COLO829 (cell line): ENCODE measurements at regions not wholly inside any gene's neighbourhood (a gene's known extent, or its start where the extent isn't known, plus 50 kb on each side); places are given as distances from the start of the nearest gene placed in this dataset.
"Not testable (repeated sequence)": the region's sequence is repeated elsewhere in the genome, so short reads cannot be mapped to it uniquely, and the experiment has no call there.

Experiments
- DNase-seq: peaks from one replicate; pipeline ENCODE4 v3.0.0; 2012; ENCODE audit warnings: low spot score

DNA sequence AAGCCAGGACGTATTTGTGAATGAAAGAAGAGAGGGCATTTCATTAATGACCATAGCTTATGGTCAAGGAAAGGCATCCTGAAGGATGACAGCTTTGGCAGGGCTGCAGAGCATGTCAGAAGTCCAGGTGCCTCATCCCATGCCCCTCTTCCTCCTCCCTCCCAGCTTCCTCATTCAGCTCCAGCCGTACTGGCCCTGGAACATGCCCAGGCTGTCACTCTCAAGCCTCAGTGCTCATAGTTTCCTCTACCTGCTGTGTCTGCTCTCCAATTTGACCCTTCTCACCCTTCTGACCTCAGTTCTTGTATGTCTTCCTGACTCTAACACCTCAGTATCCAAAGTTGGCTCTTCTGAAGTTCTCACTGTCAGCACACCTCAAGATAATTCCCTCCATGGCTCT is 695.8 kb upstream of the HS6ST1 start:
- no peak for DNase-seq

DNA sequence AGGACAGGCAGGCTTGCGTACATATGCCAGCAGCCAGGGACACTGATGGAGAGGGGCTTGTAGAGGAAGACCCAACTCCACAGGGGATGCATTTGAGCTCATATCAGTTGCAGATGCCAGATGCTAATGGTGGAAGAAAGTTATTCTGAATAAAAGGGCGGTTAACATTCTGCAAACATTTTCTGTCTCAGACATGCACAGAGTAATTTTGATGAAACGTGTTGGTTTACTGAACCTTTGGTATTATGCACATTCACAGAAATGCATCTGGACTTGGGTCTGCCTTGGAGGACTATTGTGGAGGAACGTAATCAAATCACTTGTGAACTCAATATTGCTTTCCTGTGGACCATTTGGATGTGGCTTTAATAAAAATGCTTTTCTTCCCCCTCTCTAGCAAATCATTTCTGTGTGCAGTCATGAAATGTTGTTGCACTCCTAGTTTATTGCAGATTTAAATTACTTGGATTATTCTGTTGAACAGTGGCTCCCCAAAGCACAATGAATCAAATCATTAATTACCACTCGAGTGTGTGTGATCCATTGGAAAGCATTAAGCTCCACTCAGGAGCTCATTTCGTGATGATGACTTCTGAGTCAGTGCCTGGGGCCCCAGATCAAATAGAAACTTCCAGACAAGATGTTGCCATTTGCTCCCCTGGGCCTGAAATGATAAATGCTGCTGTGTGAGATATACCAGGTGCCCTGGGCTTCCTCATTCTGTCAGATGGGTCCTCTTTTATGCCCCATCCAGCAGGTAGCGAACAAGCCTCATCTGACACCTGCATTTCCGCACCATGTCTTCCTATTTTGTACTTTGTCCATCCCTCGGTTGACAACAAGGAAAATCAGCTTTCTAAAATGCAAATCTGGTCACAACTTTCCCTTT is 697.0 kb upstream of the HS6ST1 start:
- DNase-seq, result no peak

DNA sequence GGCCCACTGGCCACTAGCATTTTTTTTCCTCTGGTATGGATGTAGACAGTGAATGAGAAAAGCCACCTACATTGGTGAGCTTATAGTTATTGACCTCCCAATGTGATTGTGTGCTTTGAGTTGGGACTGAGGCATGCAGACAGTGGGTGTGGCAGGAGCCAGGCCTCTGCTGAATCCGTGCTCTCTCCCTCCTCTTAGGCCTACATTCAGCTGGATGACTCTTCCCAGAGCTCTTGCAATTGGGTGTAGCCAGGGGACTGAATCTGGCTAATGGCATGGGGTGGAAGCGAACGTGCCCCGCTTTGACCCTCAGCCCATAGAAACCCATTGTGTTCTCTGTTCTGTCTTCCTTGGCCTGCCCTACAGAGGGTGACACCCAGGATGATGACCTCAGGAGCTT is 698.3 kb upstream of the HS6ST1 start:
- DNase-seq, result no peak

DNA sequence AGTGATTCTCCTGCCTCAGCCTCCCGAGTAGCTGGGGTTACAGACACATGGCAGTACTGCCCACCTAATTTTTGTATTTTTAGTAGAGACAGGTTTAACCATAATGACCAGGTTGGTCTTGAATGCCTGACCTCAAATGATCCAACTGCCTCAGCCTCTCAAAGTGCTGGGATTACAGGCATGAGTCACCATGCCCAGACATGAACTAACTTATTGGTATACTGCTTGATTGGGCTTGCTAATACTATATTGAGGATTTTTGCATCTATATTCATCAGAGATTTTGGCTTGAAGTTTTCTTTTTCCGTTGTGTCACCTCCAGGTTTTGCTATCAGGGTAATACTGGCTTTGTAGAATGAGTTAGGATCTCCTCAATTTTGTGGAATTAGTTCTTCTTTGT is 706.1 kb upstream of the HS6ST1 start:
- DNase-seq, result no peak

DNA sequence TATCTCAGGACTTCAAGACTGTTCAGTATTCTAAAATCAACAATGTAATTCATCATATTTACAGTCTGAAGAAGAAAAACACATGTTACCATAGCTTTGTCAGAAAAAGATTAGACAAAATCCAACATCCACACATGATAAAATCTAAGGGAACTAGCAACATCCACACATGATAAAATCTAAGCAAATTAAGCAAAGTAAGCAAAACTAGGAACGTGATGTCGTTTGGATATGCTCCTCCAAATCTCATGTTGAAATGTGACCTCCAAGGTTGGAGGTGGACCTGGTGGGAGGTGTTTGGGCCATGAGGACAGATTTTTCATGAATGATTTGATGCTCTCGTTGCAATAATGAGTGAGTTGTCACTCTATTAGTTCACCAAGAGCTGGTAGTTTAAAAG is 717.3 kb upstream of the HS6ST1 start:
- no peak for DNase-seq

DNA sequence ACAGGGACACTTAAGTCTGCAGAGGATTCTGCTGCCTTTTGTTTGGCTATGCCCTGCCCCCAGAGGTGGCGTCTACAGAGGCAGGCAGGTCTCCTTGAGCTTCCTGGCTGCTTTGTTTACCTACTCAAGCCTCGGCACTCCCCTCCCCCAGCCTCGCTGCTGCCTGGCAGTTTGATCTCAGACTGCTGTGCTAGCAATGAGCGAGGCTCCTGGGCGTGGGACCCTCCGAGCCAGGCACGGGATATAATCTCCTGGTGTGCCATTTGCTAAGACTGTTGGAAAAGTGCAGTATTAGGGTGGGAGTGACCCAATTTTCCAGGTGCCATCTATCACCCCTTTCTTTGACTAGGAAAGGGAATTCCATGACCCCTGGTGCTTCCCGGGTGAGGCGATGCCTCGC is 725.0 kb upstream of the HS6ST1 start:
- DNase-seq, result not testable (repeated sequence)

DNA sequence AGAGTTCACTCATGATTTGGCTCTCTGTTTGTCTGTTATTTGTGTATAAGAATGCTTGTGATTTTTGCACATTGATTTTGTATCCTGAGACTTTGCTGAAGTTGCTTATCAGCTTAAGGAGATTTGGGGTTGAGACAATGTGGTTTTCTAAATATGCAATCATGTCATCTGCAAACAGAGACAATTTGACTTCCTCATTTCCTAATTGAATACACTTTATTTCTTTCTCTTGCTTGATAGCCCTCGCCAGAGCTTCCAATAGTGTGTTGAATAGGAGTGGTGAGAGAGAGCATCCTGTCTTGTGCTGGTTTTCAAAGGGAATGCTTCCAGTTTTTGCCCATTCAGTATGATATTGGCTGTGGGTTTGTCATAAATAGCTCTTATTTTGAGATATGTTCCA is 727.8 kb upstream of the HS6ST1 start:
- not testable (repeated sequence) for DNase-seq

DNA sequence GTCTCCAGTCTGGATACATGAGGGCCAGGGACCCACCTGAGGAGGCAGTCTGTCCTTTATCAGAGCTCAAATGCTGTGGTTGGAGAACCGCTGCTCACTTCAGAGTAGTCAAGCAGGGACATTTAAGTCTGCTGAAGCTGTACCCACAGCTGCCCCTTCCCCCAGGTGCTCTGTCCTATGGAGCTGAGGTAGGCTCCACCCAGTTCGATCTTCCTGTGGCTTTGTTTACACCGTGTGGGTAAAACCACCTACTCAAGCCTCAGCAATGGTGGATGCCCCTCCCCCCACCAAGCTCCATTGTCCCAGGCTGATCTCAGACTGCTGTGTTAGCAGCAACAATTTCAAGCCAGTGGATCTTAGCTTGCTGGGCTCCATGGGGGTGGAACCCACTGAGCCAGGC is 731.4 kb upstream of the HS6ST1 start:
- DNase-seq, result no peak

DNA sequence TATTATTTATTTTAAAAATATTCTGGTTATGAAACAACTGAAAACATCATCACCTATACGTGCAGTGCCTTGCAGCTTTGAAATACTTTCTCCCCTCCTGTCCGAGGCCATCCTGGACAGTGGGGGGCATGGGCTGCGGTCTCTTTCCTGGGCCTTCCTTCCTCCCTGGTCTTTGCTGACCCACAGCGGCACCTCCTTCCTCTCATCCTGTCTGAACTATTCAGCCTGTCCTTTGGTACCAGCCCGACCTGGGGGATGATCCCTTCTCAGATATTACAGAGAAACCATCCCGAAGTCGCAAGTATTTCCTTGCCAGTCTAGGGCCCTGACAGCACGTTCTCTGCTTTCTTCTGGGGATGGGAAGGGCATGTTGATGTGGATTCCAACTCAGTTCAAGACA is 736.6 kb upstream of the HS6ST1 start:
- no peak for DNase-seq

DNA sequence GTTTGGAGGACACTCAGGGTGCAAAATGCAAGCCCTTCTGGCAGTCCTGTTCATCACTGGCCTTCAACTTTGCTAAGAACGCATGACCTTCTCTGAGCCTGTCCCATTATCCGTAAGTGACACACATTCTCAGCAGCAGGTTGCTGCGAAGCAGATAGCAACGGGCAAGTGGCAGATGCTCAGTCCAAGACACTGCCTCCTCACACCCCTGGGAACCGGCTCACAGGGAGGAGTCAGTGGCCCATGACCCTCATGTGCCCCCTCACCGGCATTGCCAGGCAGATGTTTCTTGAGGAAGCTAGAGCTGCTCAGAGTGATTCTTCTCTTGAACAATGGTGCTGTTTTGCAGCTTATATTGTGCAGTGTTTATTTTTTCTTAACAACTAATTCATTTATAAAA is 737.2 kb upstream of the HS6ST1 start:
- no peak for DNase-seq

DNA sequence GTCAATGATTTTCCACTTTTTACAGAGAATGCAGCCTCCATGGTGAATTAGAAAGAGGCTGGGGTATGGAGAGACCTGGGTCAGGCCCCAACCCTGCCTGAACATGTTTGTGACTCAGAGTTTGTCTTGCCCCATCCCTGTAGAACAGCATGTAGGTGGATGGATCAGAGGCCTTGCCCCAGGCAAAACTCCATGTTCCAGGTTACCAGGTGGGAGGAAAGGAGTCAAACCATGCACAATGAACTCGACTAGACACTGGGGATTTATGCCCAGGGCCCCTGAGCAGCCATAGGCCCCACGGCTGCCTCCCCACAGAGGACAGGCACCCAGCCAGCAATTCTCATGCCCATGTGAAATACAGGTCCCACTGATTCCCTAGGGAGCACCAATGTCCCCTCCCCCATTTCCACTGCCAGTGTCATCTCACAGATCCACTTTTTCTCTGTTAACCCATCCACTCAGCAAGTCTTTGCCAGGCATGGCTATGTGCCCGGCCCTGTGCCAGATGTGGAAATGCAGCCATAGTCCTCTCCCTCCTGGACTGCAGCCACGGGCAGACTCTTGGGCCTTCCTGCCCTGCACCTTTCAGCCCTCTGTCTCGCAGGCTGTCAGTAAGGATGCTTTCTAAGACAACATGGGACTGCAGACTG is 737.8 kb upstream of the HS6ST1 start:
- DNase-seq, result no peak

DNA sequence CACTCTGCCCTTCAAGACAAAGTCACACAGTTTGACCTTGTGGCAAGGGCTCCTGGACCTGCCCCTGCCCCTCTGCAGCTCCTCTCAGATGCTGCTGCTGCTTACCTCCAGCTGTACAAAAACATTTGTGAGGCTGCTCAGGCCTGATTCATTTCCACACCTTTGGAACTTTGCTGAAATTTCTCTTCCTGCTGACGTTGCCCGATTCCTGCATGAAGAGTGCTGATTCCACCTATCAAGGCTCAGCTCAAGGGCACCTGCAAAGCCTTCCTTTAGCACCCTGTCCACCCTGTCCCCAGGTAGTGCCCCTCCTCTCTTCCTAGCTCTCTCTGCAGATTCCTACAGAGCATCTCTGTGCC is 738.3 kb upstream of the HS6ST1 start:
- no peak for DNase-seq

DNA sequence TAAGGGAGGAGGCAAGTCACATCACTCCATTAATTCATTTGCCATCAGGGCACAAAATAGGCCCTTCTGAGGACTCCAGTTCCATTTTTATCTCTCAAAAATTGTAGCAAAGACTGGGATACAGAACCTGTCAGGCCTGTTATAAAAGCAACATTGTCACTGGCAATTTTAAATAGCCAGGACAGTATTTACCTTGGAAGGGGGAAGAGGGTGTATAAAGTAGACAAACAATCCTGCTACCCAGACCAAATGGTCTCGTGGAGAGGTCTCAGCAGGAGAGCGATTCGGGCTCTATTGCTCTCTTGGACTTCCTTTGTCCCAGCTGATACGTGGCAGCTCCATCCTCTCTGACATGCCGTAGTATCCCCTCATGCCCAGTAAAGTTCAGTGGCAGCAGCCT is 740.3 kb upstream of the HS6ST1 start:
- no peak for DNase-seq

DNA sequence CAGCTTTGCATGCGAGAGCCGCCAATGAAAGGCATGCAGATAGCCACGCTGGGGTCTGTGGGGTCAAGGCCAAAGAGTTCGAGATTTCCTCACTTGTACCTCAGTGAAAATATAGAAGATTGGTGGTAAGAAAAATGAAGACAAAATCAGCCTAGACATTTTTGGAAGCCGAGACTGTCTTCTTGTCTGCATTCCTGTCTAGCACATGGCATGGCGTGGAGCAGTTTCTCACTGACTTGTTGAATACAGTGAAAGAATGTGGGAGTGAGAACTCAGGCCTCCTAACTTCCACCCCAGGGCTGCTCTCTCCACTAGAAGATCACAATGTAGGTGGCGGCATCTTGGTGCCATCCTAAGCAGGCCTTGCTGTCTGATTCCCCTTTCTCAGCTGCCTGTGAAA is 740.8 kb upstream of the HS6ST1 start:
- DNase-seq, result no peak

DNA sequence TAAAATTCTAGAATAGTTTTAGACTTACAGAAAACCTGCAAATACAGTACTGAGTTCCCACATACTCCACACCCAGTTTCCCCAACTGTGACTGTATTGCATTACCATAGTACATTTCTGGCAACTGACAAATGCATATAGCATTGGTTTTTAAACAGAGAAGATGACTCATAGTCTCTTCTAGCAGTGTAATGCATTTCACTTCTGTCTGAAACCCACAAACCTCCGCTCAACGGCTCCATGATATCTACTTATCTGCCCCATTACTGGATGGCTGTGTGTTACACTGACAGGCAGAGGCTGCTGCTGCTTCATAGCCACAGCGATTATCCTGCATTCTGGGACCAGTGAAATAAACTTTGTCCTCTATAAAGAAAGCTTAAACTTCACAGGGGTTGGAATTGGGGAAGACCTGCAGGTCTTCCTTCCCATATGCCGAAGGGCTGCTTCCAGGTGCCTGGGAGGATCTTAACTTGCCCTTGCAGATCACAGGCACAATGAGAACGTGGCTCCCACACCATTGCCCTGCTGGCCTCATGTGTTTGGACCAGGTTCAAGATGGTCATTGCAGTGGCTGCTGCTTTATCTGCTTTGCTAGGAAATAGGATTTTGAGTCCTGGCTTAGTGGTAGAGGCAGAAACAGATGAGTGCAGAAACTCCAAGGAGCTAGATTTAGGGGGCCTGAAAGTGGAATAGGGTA is 742.6 kb upstream of the HS6ST1 start:
- no peak for DNase-seq

DNA sequence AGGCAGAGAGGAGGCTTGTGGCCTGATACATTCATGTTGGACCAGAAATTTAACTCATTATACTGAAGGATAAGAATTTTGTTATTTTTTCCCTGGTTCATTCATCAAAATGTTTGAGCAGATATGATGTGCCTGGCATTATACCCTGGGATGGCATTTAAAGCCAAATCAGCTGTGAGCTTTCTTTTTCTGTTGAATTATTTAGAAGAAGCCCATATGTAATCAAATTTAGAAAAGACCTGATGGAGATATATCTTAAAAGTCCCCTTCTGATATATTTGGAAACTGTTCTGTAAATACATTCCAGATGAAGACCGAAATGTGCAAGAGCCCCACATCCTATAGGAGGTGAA is 743.1 kb upstream of the HS6ST1 start:
- no peak for DNase-seq

DNA sequence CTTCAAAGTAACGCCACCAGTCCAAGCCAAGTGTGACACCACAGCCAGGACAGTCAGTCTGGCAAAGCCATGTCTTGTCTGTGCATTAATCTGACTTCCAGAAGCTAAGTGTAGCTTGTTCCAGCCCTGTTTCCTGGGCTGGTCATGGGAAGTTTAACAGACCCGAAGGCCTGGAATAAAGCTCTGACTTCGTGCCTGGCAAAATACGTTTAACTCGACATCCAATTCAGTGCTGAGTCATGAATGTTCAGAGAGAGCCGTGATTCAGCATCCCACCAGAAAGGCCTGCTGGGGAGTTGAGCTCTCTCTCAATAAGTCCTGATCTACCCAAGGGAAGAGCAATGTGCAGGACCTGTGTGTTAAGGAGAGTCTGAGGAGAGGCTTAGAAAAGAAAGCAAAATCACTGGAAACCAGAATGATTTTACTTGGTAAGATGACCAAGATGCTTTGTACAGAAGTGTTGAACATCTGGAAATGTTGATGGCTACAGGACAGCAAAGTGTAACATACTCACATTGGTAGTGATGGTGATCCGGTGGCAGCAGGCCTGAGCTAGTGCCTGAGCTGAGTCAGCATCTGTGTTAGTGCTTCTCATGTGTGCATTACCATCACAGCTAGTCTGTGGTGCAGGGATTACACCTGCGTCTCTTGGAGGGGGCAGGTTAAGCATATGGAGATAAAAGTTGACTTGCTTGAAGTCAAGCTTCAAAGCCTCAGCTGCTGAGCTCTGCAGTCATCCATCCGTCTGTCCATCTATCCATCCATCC is 743.7 kb upstream of the HS6ST1 start:
- DNase-seq, result no peak

DNA sequence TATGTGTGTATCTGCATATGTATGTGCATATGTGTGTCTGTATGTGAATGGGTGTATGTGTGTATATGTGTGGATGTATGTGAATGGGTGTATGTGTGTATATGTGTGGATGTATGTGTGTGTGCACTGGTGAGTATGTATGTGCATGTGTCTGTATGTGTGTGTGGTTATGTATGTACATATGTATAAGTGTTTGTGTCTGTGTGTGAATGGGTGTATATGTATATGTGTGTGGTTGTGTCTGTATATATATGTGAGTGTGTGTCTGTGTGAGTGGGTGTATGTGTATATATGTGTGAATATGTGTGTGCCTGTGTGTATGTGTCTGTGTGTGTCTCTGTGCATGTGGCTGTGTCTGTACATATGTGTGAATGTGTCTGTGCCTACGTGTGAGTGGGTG is 748.4 kb upstream of the HS6ST1 start:
- DNase-seq, result no peak

DNA sequence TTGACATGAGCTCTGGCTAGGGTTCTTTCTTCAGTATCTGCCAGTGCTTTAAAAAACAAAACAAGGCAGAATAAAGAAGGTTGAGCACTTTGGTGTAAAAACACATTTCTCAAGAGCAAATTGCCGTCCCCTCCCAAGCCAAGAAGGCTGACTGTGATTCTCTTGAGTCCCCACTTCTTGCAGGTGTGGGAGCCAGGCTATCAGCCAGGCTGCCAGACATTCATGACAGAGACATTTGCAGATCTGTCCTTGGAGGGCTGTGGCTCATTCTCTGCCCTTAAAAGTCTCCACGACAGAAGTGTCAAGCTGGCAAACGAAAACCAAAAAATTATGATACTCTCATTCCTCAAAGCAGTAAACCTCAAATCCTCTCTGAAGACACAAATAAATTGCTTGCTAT is 749.3 kb upstream of the HS6ST1 start:
- no peak for DNase-seq

DNA sequence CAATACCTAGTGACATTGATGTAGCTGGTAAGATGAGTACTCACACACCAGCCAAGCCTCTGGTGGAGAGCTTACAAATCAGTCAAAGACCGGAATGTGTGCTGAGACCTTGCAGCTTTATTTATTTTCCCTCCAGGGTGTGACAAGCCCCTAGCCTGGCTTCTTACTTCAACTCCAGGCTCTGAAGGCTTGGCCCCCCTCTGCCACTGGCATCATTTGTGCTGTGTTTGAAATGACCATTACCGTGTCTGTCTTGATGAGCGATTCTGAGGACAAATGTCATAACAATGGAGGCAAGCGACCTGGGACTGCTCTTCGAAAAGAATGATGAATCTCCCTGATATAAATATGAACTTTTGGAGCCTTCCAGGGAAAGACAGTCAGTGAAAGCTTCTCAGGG is 749.9 kb upstream of the HS6ST1 start:
- DNase-seq, result no peak

DNA sequence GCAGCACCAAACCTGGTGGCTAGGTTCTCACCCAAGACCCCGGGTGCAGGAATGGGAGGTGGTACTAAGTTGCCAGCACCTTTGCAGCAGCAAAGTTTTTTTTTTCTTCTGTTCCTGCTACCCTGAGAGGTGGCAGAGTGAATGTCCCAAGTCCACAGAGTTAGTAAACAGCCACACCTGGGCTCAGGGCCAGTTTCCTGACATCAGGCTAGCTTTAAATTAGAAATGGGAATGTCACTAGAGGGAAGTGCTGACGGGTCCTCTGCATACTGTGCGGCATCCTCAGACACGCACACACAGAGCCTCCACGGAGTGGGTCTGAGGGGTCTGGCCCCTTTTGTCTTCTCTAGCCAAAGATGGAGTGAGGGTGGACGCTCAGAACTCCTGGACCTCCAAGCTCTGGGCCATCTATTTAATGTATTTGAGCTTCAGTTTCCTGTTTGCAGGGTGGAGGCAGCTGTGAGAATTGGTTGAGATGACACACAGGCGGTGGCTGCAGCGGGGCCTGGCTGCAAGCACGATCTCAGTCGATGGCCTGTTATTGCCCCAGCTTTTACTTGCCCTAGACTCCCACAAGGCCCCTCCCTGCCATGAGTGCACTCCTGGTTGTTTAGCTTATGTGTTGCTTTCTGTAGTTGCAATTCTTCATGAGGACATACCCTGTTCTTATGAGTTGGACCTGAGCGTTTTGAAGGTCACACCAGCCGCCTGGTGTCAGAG is 751.4 kb upstream of the HS6ST1 start:
- DNase-seq, result no peak

DNA sequence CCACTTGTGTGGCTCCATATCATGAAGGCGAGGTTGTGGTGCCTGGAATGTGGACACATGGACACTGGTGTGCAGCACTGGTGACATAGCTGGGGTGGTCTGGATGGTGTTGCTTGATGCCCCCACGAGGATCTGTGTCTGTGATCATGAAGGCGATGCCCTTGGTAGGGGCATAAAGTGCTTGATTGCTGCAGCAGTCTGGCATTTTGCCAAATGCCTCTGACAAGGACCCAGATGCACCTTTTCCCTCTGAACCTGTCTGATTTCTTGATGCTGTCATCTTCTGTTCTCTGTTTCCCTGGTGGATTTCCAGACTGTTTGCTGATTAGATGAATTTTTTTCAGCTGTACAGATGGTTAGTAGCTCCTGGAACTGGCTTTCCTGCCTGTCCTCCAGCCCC is 752.0 kb upstream of the HS6ST1 start:
- DNase-seq, result no peak
